GM18951 (cell line): ENCODE measurements at regions not wholly inside any gene's neighbourhood (a gene's known extent, or its start where the extent isn't known, plus 50 kb on each side); places are given as distances from the start of the nearest gene placed in this dataset.
"Not testable (repeated sequence)": the region's sequence is repeated elsewhere in the genome, so short reads cannot be mapped to it uniquely, and the experiment has no call there.

Source experiments
- POLR2A ChIP-seq: IDR thresholded peaks from 4 replicates; pipeline ENCODE4 v1.6.1; 2011; ENCODE audit warnings: mild to moderate bottlenecking; ENCODE audit not compliant: insufficient read length, insufficient read depth; ENCODE audit errors: extremely low read depth
- in situ Hi-C: fragments of 300-500 bp; cut with MboI; formaldehyde crosslinking; loops from one replicate; pipeline ENCODE4 v1.12.0; 2022; ENCODE audit warnings: low sequenced_read_pairs, mixed read lengths, inconsistent platforms; ENCODE audit not compliant: unreplicated experiment

GRCh38 chr4:81599742-81600380 is 128.2 kb upstream of the RASGEF1B start:
- in situ Hi-C loops = no loop called here
- TF ChIP-seq POLR2A = no peak

- in situ Hi-C loops = no loop called here
- TF ChIP-seq POLR2A = no peak
Measured at GRCh38 chr4:81595798-81596610, 124.3 kb upstream of the RASGEF1B start.

- in situ Hi-C loops = no loop called here
- no peak for TF ChIP-seq POLR2A
Measured at GRCh38 chr4:81595287-81595686, 123.6 kb upstream of the RASGEF1B start.

GRCh38 chr4:81594490-81595159 is 122.9 kb upstream of the RASGEF1B start:
- TF ChIP-seq POLR2A = no peak
- in situ Hi-C loops = no loop called here

- TF ChIP-seq POLR2A = no peak
- in situ Hi-C loops = no loop called here
Measured at GRCh38 chr4:81592701-81593100, 121.0 kb upstream of the RASGEF1B start.

GRCh38 chr4:81590596-81590995 is 118.9 kb upstream of the RASGEF1B start:
- no peak for TF ChIP-seq POLR2A
- in situ Hi-C loops = no loop called here

- no peak for TF ChIP-seq POLR2A
Measured at GRCh38 chr4:81589262-81589661, 117.6 kb upstream of the RASGEF1B start.

GRCh38 chr4:81586706-81587105 is 115.0 kb upstream of the RASGEF1B start:
- TF ChIP-seq POLR2A = no peak
- in situ Hi-C loops = no loop called here

More at GRCh38 chr4:81589262-81589661, 117.6 kb upstream of the RASGEF1B start:
- in situ Hi-C loops = no loop called here

- in situ Hi-C loops = not testable (repeated sequence)
Measured at GRCh38 chr4:81580994-81581374, 109.3 kb upstream of the RASGEF1B start.

GRCh38 chr4:81580346-81580993 is 108.8 kb upstream of the RASGEF1B start:
- in situ Hi-C loops = no loop called here
- TF ChIP-seq POLR2A = no peak

- in situ Hi-C loops = no loop called here
- TF ChIP-seq POLR2A = no peak
Measured at GRCh38 chr4:81577392-81577791, 105.7 kb upstream of the RASGEF1B start.

- no peak for TF ChIP-seq POLR2A
- in situ Hi-C loops = no loop called here
Measured at GRCh38 chr4:81574991-81575390, 103.3 kb upstream of the RASGEF1B start.

- TF ChIP-seq POLR2A = no peak
- in situ Hi-C loops = no loop called here
Measured at GRCh38 chr4:81573840-81574239, 102.1 kb upstream of the RASGEF1B start.
